IMR-90 (cell line): ENCODE measurements at regions not wholly inside any gene's neighbourhood (a gene's known extent, or its start where the extent isn't known, plus 50 kb on each side); places are given as distances from the start of the nearest gene placed in this dataset.

ENCODE experiments used
- ATAC-seq: fragments of 200-7000 bp; cut with Tn5 transposase; 2 replicates; pipeline ENCODE4 v1.9.1; 2020; ENCODE audit warnings: low read depth, mild to moderate bottlenecking, moderate library complexity
- BruUV-seq: library from RNA; stranded (reverse); fragments of 400-500 nt; replicated peaks from 2 replicates; lab custom pipeline; 2021; lab: Mats Ljungman, UMichigan
- CTCF ChIA-PET: fragments of 300-600 bp; formaldehyde crosslinking; extraction: SDS; loops from one replicate; lab custom pipeline; 2021; ENCODE audit warnings: antibody characterized with exemption; lab: Yijun Ruan, JAX
- POLR2A ChIA-PET: fragments of 300-600 bp; sonication (Branson Sonifier 250); formaldehyde crosslinking; loops from one replicate; lab custom pipeline; 2022; ENCODE audit warnings: antibody characterized with exemption; ENCODE audit not compliant: unreplicated experiment; lab: Charles Lee
- DNase-seq: peaks from one replicate; pipeline ENCODE4 v3.0.0; 2013
- H2AFZ ChIP-seq: replicated peaks from 2 replicates; pipeline ENCODE3; 2013; ENCODE audit warnings: low read length, mild to moderate bottlenecking; ENCODE audit not compliant: poor library complexity
- H2AK5ac ChIP-seq: 2 replicates; pipeline ENCODE4 v1.6.1; 2013; ENCODE audit warnings: low read depth, low read length, inconsistent platforms
- H2AK9ac ChIP-seq: replicated peaks from 2 replicates; pipeline ENCODE3; 2013; ENCODE audit warnings: mild to moderate bottlenecking, low read depth, low read length, moderate library complexity; ENCODE audit not compliant: poor library complexity
- H2BK120ac ChIP-seq: 2 replicates; pipeline ENCODE4 v1.6.1; 2013; ENCODE audit warnings: low read depth, low read length, inconsistent platforms
- H2BK15ac ChIP-seq: 3 replicates; pipeline ENCODE4 v1.6.1; 2013; ENCODE audit warnings: low read depth, low read length, inconsistent platforms
- H2BK20ac ChIP-seq: 2 replicates; pipeline ENCODE4 v1.6.1; 2013; ENCODE audit warnings: low read depth, mild to moderate bottlenecking, inconsistent platforms, low read length, moderate library complexity
- H2BK5ac ChIP-seq: 2 replicates; pipeline ENCODE4 v1.6.1; 2013; ENCODE audit warnings: mild to moderate bottlenecking, low read depth, low read length, inconsistent platforms; ENCODE audit not compliant: poor library complexity, severe bottlenecking
- H3K14ac ChIP-seq: replicated peaks from 2 replicates; pipeline ENCODE4 v1.6.1; 2013; ENCODE audit warnings: low read depth, low read length, inconsistent platforms
- H3K18ac ChIP-seq: 2 replicates; pipeline ENCODE4 v1.6.1; 2013; ENCODE audit warnings: low read depth, low read length, control low read depth
- H3K23ac ChIP-seq: 2 replicates; pipeline ENCODE4 v1.6.1; 2013; ENCODE audit warnings: low read depth, low read length, inconsistent platforms
- H3K27ac ChIP-seq: 2 replicates; pipeline ENCODE4 v1.5.1; 2013; ENCODE audit warnings: mild to moderate bottlenecking, control low read depth, low read length; ENCODE audit not compliant: insufficient read depth
- H3K27me3 ChIP-seq: 2 replicates; pipeline ENCODE4 v1.6.1; 2013; ENCODE audit warnings: low read length; ENCODE audit not compliant: control insufficient read depth, insufficient read depth
- H3K36me3 ChIP-seq: 2 replicates; pipeline ENCODE4 v1.6.1; 2013; ENCODE audit warnings: low read length, mixed read lengths; ENCODE audit not compliant: control insufficient read depth, insufficient read depth
- H3K4ac ChIP-seq: 2 replicates; pipeline ENCODE4 v1.6.1; 2013; ENCODE audit warnings: low read depth, low read length, inconsistent platforms
- H3K4me1 ChIP-seq: 2 replicates; pipeline ENCODE4 v1.6.1; 2013; ENCODE audit warnings: low read length, mixed read lengths; ENCODE audit not compliant: control insufficient read depth, insufficient read depth
- H3K4me2 ChIP-seq: 2 replicates; pipeline ENCODE4 v1.6.1; 2013; ENCODE audit warnings: low read depth, mild to moderate bottlenecking, control low read depth, low read length, moderate library complexity
- H3K4me3 ChIP-seq: 2 replicates; pipeline ENCODE4 v1.5.1; 2013; ENCODE audit warnings: low read depth, mild to moderate bottlenecking, control low read depth, low read length, moderate library complexity; ENCODE audit not compliant: insufficient read depth
- H3K56ac ChIP-seq: 2 replicates; pipeline ENCODE4 v1.6.1; 2013; ENCODE audit warnings: low read length, inconsistent platforms; ENCODE audit not compliant: insufficient read depth; ENCODE audit errors: extremely low read depth
- H3K79me1 ChIP-seq, 2 experiments: 2 replicates each; pipeline ENCODE4 v1.6.1; 2013; ENCODE audit warnings: low read length in 2 of 2, inconsistent platforms in 1 of 2, low read depth in 1 of 2
- H3K9ac ChIP-seq: 2 replicates; pipeline ENCODE4 v1.6.1; 2013; ENCODE audit warnings: low read depth, low read length, control low read depth
- H3K9me1 ChIP-seq: 2 replicates; pipeline ENCODE4 v1.6.1; 2013; ENCODE audit warnings: low read length, inconsistent platforms; ENCODE audit not compliant: insufficient read depth
- H3K9me3 ChIP-seq: 2 replicates; pipeline ENCODE4 v1.6.1; 2013; ENCODE audit warnings: low read length; ENCODE audit not compliant: control insufficient read depth, insufficient read depth
- H4K20me1 ChIP-seq: 2 replicates; pipeline ENCODE4 v1.6.1; 2013; ENCODE audit warnings: low read length, inconsistent platforms; ENCODE audit not compliant: insufficient read depth
- H4K5ac ChIP-seq: 2 replicates; pipeline ENCODE4 v1.6.1; 2013; ENCODE audit warnings: mild to moderate bottlenecking, low read depth, low read length, control low read depth
- H4K8ac ChIP-seq, 2 experiments: 2 replicates each; pipeline ENCODE4 v1.6.1; 2013; ENCODE audit warnings: low read depth in 2 of 2, low read length in 2 of 2, control low read depth in 1 of 2, inconsistent platforms in 1 of 2
- H4K91ac ChIP-seq: 2 replicates; pipeline ENCODE4 v1.6.1; 2013; ENCODE audit warnings: low read depth, low read length, inconsistent platforms; ENCODE audit not compliant: insufficient read depth
- BHLHE40 ChIP-seq: fragments of 150-350 bp; IDR thresholded peaks from 2 replicates; pipeline ENCODE4 v1.6.1; 2016; ENCODE audit warnings: mild to moderate bottlenecking, low read depth, low read length
- CEBPB ChIP-seq: IDR thresholded peaks from 2 replicates; pipeline ENCODE4 v1.6.1; 2012; ENCODE audit warnings: low read depth, low read length, improper control_type of control experiment
- CHD1 ChIP-seq: IDR thresholded peaks from 2 replicates; pipeline ENCODE4 v1.6.1; 2012; ENCODE audit warnings: low read depth, low read length, improper control_type of control experiment
- CTCF ChIP-seq: conservative IDR thresholded peaks from 2 replicates; pipeline ENCODE4 v1.5.1; 2012; ENCODE audit warnings: mild to moderate bottlenecking, low read depth, low read length, improper control_type of control experiment
- ELK1 ChIP-seq: fragments of 150-350 bp; IDR thresholded peaks from 2 replicates; pipeline ENCODE4 v1.6.1; 2016; ENCODE audit warnings: low read depth, mild to moderate bottlenecking, low read length, moderate library complexity, borderline replicate concordance
- FOS ChIP-seq: fragments of 150-350 bp; IDR thresholded peaks from 2 replicates; pipeline ENCODE4 v1.6.1; 2016; ENCODE audit warnings: low read depth, low read length
- MAFK ChIP-seq: IDR thresholded peaks from 2 replicates; pipeline ENCODE4 v1.6.1; 2012; ENCODE audit warnings: low read depth, low read length, improper control_type of control experiment
- MAZ ChIP-seq: IDR thresholded peaks from 2 replicates; pipeline ENCODE4 v1.6.1; 2012; ENCODE audit warnings: low read depth, mild to moderate bottlenecking, low read length, improper control_type of control experiment, moderate library complexity, borderline replicate concordance
- MXI1 ChIP-seq: IDR thresholded peaks from 2 replicates; pipeline ENCODE4 v1.6.1; 2012; ENCODE audit warnings: low read depth, mild to moderate bottlenecking, low read length, moderate library complexity, borderline replicate concordance
- NFE2L2 ChIP-seq: fragments of 150-350 bp; IDR thresholded peaks from 2 replicates; pipeline ENCODE4 v1.6.1; 2016; ENCODE audit warnings: low read depth, mild to moderate bottlenecking, low read length
- POLR2A ChIP-seq: IDR thresholded peaks from 2 replicates; pipeline ENCODE4 v1.6.1; 2012; ENCODE audit warnings: mild to moderate bottlenecking, low read depth, low read length
- RAD21 ChIP-seq: IDR thresholded peaks from 2 replicates; pipeline ENCODE4 v1.6.1; 2012; ENCODE audit warnings: low read length, improper control_type of control experiment
- RCOR1 ChIP-seq: IDR thresholded peaks from 2 replicates; pipeline ENCODE4 v1.6.1; 2012; ENCODE audit warnings: mild to moderate bottlenecking, low read length, improper control_type of control experiment; ENCODE audit not compliant: insufficient replicate concordance
- RFX5 ChIP-seq: IDR thresholded peaks from 2 replicates; pipeline ENCODE4 v1.8.0; 2012; ENCODE audit warnings: low read depth, mild to moderate bottlenecking, low read length, moderate library complexity
- SMC3 ChIP-seq: fragments of 150-350 bp; IDR thresholded peaks from 2 replicates; pipeline ENCODE4 v1.6.1; 2016; ENCODE audit warnings: low read depth, mild to moderate bottlenecking, antibody characterized with exemption, low read length, moderate library complexity
- USF2 ChIP-seq: fragments of 150-350 bp; IDR thresholded peaks from 2 replicates; pipeline ENCODE4 v1.6.1; 2017; ENCODE audit warnings: mild to moderate bottlenecking, antibody characterized with exemption, low read length, low read depth
- WGBS, 2 experiments: methylation state at CpG; one replicate each; pipeline versions ENCODE4 v1.1.5 to v1.1.7; 2013; ENCODE audit warnings: missing lambda C conversion rate in 2 of 2; ENCODE audit not compliant: insufficient read length in 1 of 2; ENCODE audit errors: extremely low coverage in 2 of 2; 5-methylcytosine and 5-hydroxymethylcytosine counted together
- dilution Hi-C: fragments of 300-500 bp; cut with HindIII; formaldehyde crosslinking; loops from one replicate; pipeline ENCODE4 v1.14.3; 2018; ENCODE audit warnings: low sequenced_read_pairs; ENCODE audit not compliant: unreplicated experiment
- in situ Hi-C: fragments of 300-500 bp; cut with MboI; formaldehyde crosslinking; loops from 3 replicates; pipeline ENCODE4 v1.14.3; 2019; ENCODE audit warnings: low sequenced_read_pairs, inconsistent platforms, mixed read lengths
- intact Hi-C: fragments of 100-400 bp; cut with micrococcal nuclease; formaldehyde crosslinking; loops from 2 replicates; pipeline ENCODE4 v1.10.0; 2022

GRCh38 chr6:121732641-121733040 is 297.2 kb downstream of the GJA1 start:
- H3K4me1 ChIP-seq = peaks cover 2% of the 10 kb centered on the region; the same call in 1 of the 2 replicates
- dilution Hi-C loops = no loop called here
- H2BK15ac ChIP-seq = no peak overlapping the region
- H3K14ac ChIP-seq = no peak overlapping the region
- H2BK5ac ChIP-seq = no peak overlapping the region
- in situ Hi-C loops = no loop called here
- intact Hi-C loops = no loop called here
- H3K27ac ChIP-seq = no peak overlapping the region
- H3K9ac ChIP-seq = no peak overlapping the region
- BruUV-seq = no TSS peak
- no peak overlapping the region for H3K4me2 ChIP-seq
- no peak overlapping the region for H2BK20ac ChIP-seq
- no peak overlapping the region for H2AK9ac ChIP-seq
- no peaks in the 10 kb centered on the region for H3K36me3 ChIP-seq
- 0 out of 2 replicates have a peak, but pooled peaks cover 5% of the 10 kb centered on the region for H3K9me3 ChIP-seq
- no peak for TF ChIP-seq MXI1
- no peak for TF ChIP-seq BHLHE40
- TF ChIP-seq ELK1 = no peak
- no peak for TF ChIP-seq RAD21
- no peak for TF ChIP-seq SMC3
- TF ChIP-seq CHD1 = no peak
- TF ChIP-seq POLR2A = no peak
- no peak for TF ChIP-seq CEBPB
- TF ChIP-seq RFX5 = no peak
- TF ChIP-seq USF2 = no peak
- TF ChIP-seq CTCF = no peak
- no peak for TF ChIP-seq NFE2L2
- TF ChIP-seq RCOR1 = no peak
- no peak for TF ChIP-seq FOS
- no peak for TF ChIP-seq MAFK
- TF ChIP-seq MAZ = no peak
- H2AFZ ChIP-seq = no peak overlapping the region
- H3K27me3 ChIP-seq = no peaks in the 10 kb centered on the region
- no peaks in the 10 kb centered on the region for H4K20me1 ChIP-seq
- H3K4me3 ChIP-seq = no peak overlapping the region
- H3K23ac ChIP-seq = no peak overlapping the region
- no peak overlapping the region for H2AK5ac ChIP-seq
- no peak overlapping the region for H4K5ac ChIP-seq
- no peak overlapping the region for H2BK120ac ChIP-seq
- no CpG with 5 or more reads among the region's 1 CpG for WGBS, 2 experiments
- ChIA-PET POLR2A (no interaction called here), CTCF (interaction anchor here (0.6 kb wide), 1 partner anchor 20 kb away, joined by 4 read pairs; no protein-coding TSS in a partner anchor)
- no peak overlapping the region for H3K4ac ChIP-seq
- DNase-seq = peak; percentile 59
- H3K56ac ChIP-seq = no peak overlapping the region
- H4K91ac ChIP-seq = no peak overlapping the region
- H3K9me1 ChIP-seq = no peaks in the 10 kb centered on the region
- no peak overlapping the region for H4K8ac ChIP-seq
- ATAC-seq = peak; percentile 27; the same call in 1 of the 2 replicates
- no peaks in the 10 kb centered on the region for H3K79me1 ChIP-seq
- no peak overlapping the region for H3K18ac ChIP-seq
